ENCODE measurements at regions not wholly inside any gene's neighbourhood (a gene's known extent, or its start where the extent isn't known, plus 50 kb on each side); places are given as distances from the start of the nearest gene placed in this dataset.
A peak's percentile ranks its signal among the peaks of the same experiment; 100 is the strongest.

DNA sequence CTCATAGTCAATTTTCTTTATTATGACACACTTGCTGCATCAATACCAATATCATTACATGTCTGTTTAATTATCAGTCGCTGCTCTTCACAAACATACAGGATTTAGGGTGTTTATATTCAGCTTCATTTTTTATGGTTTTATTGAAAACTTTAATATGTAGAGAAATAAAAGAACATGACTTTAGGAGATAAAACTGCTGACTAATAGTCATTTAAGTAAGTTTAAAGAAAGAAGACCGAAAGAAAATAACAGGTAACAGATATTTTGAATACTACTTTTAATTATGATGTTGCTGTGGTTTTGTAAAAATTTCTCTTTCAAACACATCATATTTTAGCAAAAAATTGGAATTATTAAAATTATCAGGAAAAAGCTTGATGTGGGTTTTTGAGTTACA is 685.1 kb upstream of the BRINP3 start:
- Histone ChIP-seq H2AFZ (ENCODE audit: low read length) (no peak overlapping the region), H3K4me1 (ENCODE audit: insufficient read depth, low read length) (no peaks in the 10 kb centered on the region), H4K20me1 (ENCODE audit: insufficient read depth, low read length) (no peaks in the 10 kb centered on the region), H3K36me3 (replicated peaks in 1 of 2; ENCODE audit: control insufficient read depth in 1 of 2, insufficient read depth in 2 of 2, low read length in 2 of 2) (no peaks in the 10 kb centered on the region), H3K4me2 (ENCODE audit: low read depth, low read length) (no peak overlapping the region), H3K79me2 (ENCODE audit: insufficient read depth, low read length) (no peaks in the 10 kb centered on the region), H3K27me3 (ENCODE audit: control insufficient read depth in 1 of 2, insufficient read depth in 2 of 2, low read length in 2 of 2) (no peaks in the 10 kb centered on the region; a peak in 1 of 5 replicates), H3K9me3 (ENCODE audit: low read length) (no peaks in the 10 kb centered on the region), H3K4me3 (replicated peaks in 1 of 3; ENCODE audit: insufficient read depth in 1 of 3, low read depth in 2 of 3, low read length in 3 of 3) (no peak overlapping the region), H3K9ac (ENCODE audit: insufficient read depth, low read depth, low read length) (no peak overlapping the region), H3K27ac (ENCODE audit: extremely low read length, insufficient read depth, low read length) (no peak overlapping the region)
- ATAC-seq = no peak
- POLR2A ChIA-PET = no interaction called here
- CTCF ChIA-PET (ENCODE audit: low intra/inter-chr PET ratio, low total read pairs) = no interaction called here
- intact Hi-C loops (cut with micrococcal nuclease; ENCODE audit: unreplicated experiment) = no loop called here
- in situ Hi-C loops (cut with HindIII; ENCODE audit: extremely low pct_ligation_motif_present, low pct_unique_long_range_greater_than_20kb) = no loop called here
- no peak for TF ChIP-seq ZNF282 (IDR thresholded peaks at IDR 0.05; ENCODE audit: partially characterized antibody)
- peak in 1 of 2 experiments; percentile 50; a peak in 2 of 4 replicates for TF ChIP-seq MAFK (conservative IDR thresholded peaks at IDR 0.05 in 1 of 2, IDR thresholded peaks at IDR 0.05 in 1 of 2; ENCODE audit: low read length in 2 of 2)
- TF ChIP-seq GTF2F1 (IDR thresholded peaks at IDR 0.05; ENCODE audit: low read length) = no peak
- no peak for TF ChIP-seq POLR2G (IDR thresholded peaks at IDR 0.05; ENCODE audit: low read depth, low read length)
- BruUV-seq (replicated peaks) = no TSS peak
- FAIRE-seq = no peak
- 1% methylated on average over 2 of the region's 2 CpGs for WGBS (ENCODE audit: low lambda C conversion rate)
- DNase-seq (ENCODE audit: low spot score) = no peak

DNA sequence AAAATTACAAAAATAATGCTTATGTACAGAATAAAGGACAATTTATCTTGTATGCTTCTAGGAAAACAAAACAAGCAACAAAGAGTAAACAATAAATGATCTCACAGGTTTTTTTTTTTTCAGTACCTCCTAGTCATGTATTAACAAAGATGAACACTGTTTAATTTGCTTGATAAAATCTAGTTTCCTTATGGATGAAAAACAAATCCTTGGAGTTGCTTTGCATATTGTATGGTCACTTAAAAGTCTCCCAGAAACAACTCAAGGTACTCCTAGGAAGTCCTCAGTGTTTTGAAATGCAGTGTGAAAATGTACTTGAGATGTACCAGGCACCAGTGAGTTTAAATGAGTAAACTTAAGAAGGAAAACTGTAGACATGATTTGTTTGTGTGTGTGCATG is 686.0 kb upstream of the BRINP3 start:
- no peaks in the 10 kb centered on the region for H3K9me3 ChIP-seq (ENCODE audit: low read length)
- H3K4me3 ChIP-seq (replicated peaks in 1 of 3; ENCODE audit: insufficient read depth in 1 of 3, low read depth in 2 of 3, low read length in 3 of 3) = no peak overlapping the region
- no peaks in the 10 kb centered on the region; a peak in 1 of 5 replicates for H3K27me3 ChIP-seq (ENCODE audit: control insufficient read depth in 1 of 2, insufficient read depth in 2 of 2, low read length in 2 of 2)
- no peaks in the 10 kb centered on the region for H3K36me3 ChIP-seq (replicated peaks in 1 of 2; ENCODE audit: control insufficient read depth in 1 of 2, insufficient read depth in 2 of 2, low read length in 2 of 2)
- no peak overlapping the region for H2AFZ ChIP-seq (ENCODE audit: low read length)
- FAIRE-seq (no peak), DNase-seq (ENCODE audit: low spot score) (no peak), ATAC-seq (no peak)
- ChIA-PET CTCF (ENCODE audit: low intra/inter-chr PET ratio, low total read pairs) (no interaction called here), POLR2A (no interaction called here)
- H3K4me1 ChIP-seq (ENCODE audit: insufficient read depth, low read length) = no peaks in the 10 kb centered on the region
- no peak overlapping the region for H3K4me2 ChIP-seq (ENCODE audit: low read depth, low read length)
- H3K27ac ChIP-seq (ENCODE audit: extremely low read length, insufficient read depth, low read length) = no peak overlapping the region
- in situ Hi-C loops (cut with HindIII; ENCODE audit: extremely low pct_ligation_motif_present, low pct_unique_long_range_greater_than_20kb) (no loop called here), intact Hi-C loops (cut with micrococcal nuclease; ENCODE audit: unreplicated experiment) (no loop called here)
- H3K79me2 ChIP-seq (ENCODE audit: insufficient read depth, low read length) = no peaks in the 10 kb centered on the region
- no peaks in the 10 kb centered on the region for H4K20me1 ChIP-seq (ENCODE audit: insufficient read depth, low read length)
- BruUV-seq (replicated peaks) = no TSS peak
- H3K9ac ChIP-seq (ENCODE audit: insufficient read depth, low read depth, low read length) = no peak overlapping the region
- TF ChIP-seq CCDC6 (CRISPR knock-in tag; IDR thresholded peaks at IDR 0.05) = no peak
- TF ChIP-seq POLR2AphosphoS2 (IDR thresholded peaks at IDR 0.05; ENCODE audit: low read depth, low read length) = no peak
- TF ChIP-seq ZNF770 (CRISPR knock-in tag; IDR thresholded peaks at IDR 0.05) = no peak
- TF ChIP-seq ZFAT (CRISPR knock-in tag; conservative IDR thresholded peaks at IDR 0.05) = no peak
- no peak for TF ChIP-seq CEBPB (IDR thresholded peaks at IDR 0.05; ENCODE audit: borderline replicate concordance, low read depth, low read length)
- TF ChIP-seq E2F1 (CRISPR knock-in tag; IDR thresholded peaks at IDR 0.05) = no peak
- no peak for TF ChIP-seq AKNA (CRISPR knock-in tag; IDR thresholded peaks at IDR 0.05; ENCODE audit: borderline replicate concordance)
- TF ChIP-seq ZFY (CRISPR knock-in tag; IDR thresholded peaks at IDR 0.05) = no peak

Data from HepG2 (cell line).